GM06990 (cell line): ENCODE measurements at regions not wholly inside any gene's neighbourhood (a gene's known extent, or its start where the extent isn't known, plus 50 kb on each side); places are given as distances from the start of the nearest gene placed in this dataset.

ENCODE experiments used
- DNase-seq: peaks from one replicate; pipeline ENCODE4 v3.0.0-alpha.2; 2011; ENCODE audit not compliant: insufficient read length; ENCODE audit errors: extremely low read depth
- H3K27me3 ChIP-seq: replicated peaks from 2 replicates; pipeline ENCODE4 v1.6.0; 2011; ENCODE audit warnings: low read length; ENCODE audit not compliant: control insufficient read depth, insufficient read depth
- H3K36me3 ChIP-seq: 2 replicates; pipeline ENCODE4 v1.5.1; 2011; ENCODE audit warnings: low read length; ENCODE audit not compliant: control insufficient read depth, insufficient read depth
- H3K4me3 ChIP-seq: replicated peaks from 2 replicates; pipeline ENCODE4 v1.5.1; 2011; ENCODE audit warnings: low read depth, mild to moderate bottlenecking, control low read depth, low read length
- TF ChIP-seq, protein P1 (sequence below): IDR thresholded peaks from 2 replicates; pipeline ENCODE4 v1.5.1; 2011; ENCODE audit warnings: low read length, control low read depth, mild to moderate bottlenecking, inconsistent platforms; ENCODE audit not compliant: insufficient read depth, poor library complexity, severe bottlenecking

DNA sequence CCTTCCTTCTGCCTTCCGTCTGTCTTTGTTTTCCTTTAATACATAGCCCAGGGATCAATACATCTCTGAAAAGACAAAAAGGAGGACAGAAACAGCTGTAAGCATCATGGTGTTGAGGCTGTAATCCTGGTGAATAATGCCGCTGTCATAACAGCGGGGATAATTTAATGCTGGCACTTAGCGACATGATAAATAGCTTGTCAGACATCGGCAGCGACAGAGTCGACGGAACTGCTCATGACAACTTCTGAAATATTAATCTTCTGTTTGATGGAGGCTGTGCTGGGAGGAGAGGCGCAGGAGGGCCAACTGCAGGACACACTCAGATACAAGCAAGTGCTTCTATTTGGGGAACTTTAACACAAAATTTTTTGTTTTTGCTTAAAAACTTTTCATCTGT lies 602.2 kb downstream of the GALR1 start:
- Histone ChIP-seq H3K4me3 (no peak overlapping the region), H3K27me3 (no peaks in the 10 kb centered on the region), H3K36me3 (no peaks in the 10 kb centered on the region)
- no peak for DNase-seq
- TF ChIP-seq, protein P1, sequence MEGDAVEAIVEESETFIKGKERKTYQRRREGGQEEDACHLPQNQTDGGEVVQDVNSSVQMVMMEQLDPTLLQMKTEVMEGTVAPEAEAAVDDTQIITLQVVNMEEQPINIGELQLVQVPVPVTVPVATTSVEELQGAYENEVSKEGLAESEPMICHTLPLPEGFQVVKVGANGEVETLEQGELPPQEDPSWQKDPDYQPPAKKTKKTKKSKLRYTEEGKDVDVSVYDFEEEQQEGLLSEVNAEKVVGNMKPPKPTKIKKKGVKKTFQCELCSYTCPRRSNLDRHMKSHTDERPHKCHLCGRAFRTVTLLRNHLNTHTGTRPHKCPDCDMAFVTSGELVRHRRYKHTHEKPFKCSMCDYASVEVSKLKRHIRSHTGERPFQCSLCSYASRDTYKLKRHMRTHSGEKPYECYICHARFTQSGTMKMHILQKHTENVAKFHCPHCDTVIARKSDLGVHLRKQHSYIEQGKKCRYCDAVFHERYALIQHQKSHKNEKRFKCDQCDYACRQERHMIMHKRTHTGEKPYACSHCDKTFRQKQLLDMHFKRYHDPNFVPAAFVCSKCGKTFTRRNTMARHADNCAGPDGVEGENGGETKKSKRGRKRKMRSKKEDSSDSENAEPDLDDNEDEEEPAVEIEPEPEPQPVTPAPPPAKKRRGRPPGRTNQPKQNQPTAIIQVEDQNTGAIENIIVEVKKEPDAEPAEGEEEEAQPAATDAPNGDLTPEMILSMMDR, result no peak

- TF ChIP-seq, protein P1, result no peak
- Histone ChIP-seq H3K4me3 (no peak overlapping the region), H3K36me3 (no peaks in the 10 kb centered on the region), H3K27me3 (no peaks in the 10 kb centered on the region)
- DNase-seq, result no peak
Observed at GRCh38 chr18:77853859-77854258, 604.2 kb downstream of the GALR1 start.

DNA sequence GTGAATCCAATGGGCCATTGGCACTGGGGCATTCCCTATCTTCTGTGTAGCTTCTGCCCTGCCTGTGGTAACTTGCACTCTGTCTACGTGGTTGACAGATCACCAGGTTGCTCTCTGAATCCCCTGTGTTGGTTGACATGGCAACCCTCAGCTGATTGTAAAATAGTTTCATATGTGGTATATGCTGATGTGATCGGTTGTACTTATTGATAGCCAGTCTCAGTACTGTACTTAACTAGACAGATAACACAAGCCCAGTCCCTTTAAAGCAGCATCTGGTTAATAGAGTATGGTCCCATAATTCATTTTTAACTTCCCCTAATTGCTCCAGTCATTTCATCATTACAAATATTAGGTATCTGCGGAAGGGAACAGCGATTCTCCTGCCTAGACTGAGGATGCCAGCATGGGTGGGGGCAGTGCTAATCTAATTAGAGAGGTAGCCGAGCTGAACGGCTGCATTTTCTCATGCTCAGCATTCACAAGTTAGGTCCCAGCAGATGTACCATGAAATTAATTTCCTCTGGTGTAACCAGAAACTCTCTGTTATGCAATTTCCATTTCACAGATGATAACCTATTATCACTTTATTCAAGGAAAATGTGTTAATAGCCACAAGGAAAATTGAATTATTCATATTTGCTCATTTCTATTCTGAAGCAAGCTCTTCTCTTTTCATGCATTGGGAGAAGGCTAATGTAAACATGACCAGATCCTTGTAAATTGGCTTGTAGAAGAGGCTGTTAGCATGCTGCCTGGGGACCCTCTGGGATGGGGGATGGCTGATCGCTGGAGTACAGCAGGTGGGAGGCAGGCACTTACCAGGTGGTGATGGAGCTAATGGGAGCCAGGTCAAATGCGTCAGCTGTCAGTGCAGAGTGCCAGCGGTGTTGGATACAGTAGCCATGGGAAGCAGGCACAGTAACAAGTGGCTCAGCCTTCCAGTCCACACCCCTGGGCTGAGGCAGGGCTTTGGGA lies 608.3 kb downstream of the GALR1 start:
- Histone ChIP-seq H3K4me3 (no peak overlapping the region), H3K27me3 (no peaks in the 10 kb centered on the region), H3K36me3 (no peaks in the 10 kb centered on the region)
- TF ChIP-seq, protein P1, result no peak
- no peak for DNase-seq

DNA sequence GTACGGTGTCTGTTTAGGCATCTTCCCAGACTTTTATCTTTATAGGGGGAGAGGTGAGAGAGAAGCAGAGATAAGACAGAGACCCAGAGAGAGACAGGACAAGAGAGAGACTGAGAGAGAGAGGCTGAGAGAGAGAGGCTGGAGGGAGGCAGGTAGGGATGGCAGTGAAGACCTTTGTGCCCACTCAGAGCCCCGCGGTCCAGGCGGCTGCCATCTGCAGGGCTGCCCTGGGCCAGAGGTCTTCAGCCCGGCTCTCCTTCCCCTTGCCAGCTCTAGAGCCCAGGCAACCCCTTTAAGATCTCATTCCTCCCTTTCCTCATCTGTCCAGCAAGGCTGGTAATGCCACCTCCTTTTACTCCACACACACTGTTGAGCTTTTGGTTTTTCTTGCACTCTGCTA lies 610.0 kb downstream of the GALR1 start:
- H3K27me3 ChIP-seq, result no peaks in the 10 kb centered on the region
- H3K4me3 ChIP-seq, result no peak overlapping the region
- DNase-seq, result no peak
- TF ChIP-seq, protein P1, result no peak
- H3K36me3 ChIP-seq, result no peaks in the 10 kb centered on the region

DNA sequence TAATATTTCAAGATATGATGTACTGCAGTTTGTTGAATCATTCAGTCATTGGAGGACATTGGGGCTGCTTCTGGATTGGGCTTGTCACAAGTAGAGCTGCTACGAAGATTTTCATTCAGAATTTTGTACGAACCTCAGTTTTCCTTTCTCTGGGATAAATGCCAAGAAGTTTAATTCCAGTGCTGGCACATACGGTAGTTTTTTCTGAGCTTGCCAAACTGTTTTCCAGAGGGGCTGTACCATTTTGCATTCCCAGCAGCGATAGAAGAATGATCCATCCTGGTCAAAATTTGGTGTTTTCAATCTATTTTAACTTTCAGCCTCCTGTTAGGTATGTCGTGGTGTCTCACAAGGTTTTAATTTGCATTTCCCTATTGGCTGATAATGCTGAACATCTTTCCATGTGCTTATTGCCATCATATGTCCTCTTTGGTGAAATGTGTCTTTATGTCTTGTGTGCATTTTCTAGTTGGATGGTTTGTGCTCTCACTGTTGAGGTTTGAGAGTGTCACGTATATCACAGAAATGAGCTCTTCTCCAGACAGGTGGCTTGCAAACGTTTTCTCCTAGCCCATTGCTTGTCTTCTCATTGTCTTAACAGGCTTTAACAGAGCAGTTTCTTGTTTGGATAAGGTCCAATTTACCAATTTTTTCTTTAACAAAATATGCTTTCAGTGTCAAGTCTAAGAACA lies 612.6 kb downstream of the GALR1 start:
- no peak for DNase-seq
- H3K36me3 ChIP-seq, result no peaks in the 10 kb centered on the region
- no peaks in the 10 kb centered on the region for H3K27me3 ChIP-seq
- no peak overlapping the region for H3K4me3 ChIP-seq
- TF ChIP-seq, protein P1, result no peak
